NCI-H526 (cell line): ENCODE measurements at regions not wholly inside any gene's neighbourhood (a gene's known extent, or its start where the extent isn't known, plus 50 kb on each side); places are given as distances from the start of the nearest gene placed in this dataset.
"Not testable (repeated sequence)": the region's sequence is repeated elsewhere in the genome, so short reads cannot be mapped to it uniquely, and the experiment has no call there.

Experiments
- DNase-seq, 2 experiments: peaks; one replicate each; lab custom pipeline; 2025; lab: John Stamatoyannopoulos, UW

GRCh38 chr5:21051945-21052344, 1063.9 kb upstream of the CDH18 start:
- no peak for DNase-seq

GRCh38 chr5:21049901-21050300, 1061.9 kb upstream of the CDH18 start:
- DNase-seq, result no peak

GRCh38 chr5:21030981-21031380, 1043.0 kb upstream of the CDH18 start:
- no peak for DNase-seq

GRCh38 chr5:21024966-21025365, 1037.0 kb upstream of the CDH18 start:
- DNase-seq, result no peak

- DNase-seq, result no peak
These were observed 1025.2 kb upstream of the CDH18 start for GRCh38 chr5:21013237-21013636.

GRCh38 chr5:21007781-21008180, 1019.8 kb upstream of the CDH18 start:
- DNase-seq, result no peak

GRCh38 chr5:20988933-20989332, 1000.9 kb upstream of the CDH18 start:
- not testable (repeated sequence) for DNase-seq

- DNase-seq, result no peak
These were observed 997.8 kb upstream of the CDH18 start for GRCh38 chr5:20985754-20986153.

GRCh38 chr5:20974426-20974825, 986.4 kb upstream of the CDH18 start:
- peak; percentile 52 to 60 for DNase-seq

GRCh38 chr5:20972419-20972925, 984.5 kb upstream of the CDH18 start:
- DNase-seq, result peak; percentile 3 to 41

GRCh38 chr5:20959347-20959746, 971.3 kb upstream of the CDH18 start:
- no peak for DNase-seq

- no peak for DNase-seq
These were observed 970.6 kb upstream of the CDH18 start for GRCh38 chr5:20958641-20959040.

GRCh38 chr5:20956134-20956533, 968.1 kb upstream of the CDH18 start:
- DNase-seq, result no peak

- no peak for DNase-seq
These were observed 961.6 kb upstream of the CDH18 start for GRCh38 chr5:20949636-20950035.

- DNase-seq, result not testable (repeated sequence)
These were observed 955.4 kb upstream of the CDH18 start for GRCh38 chr5:20943183-20943971.

GRCh38 chr5:20942603-20943002, 954.6 kb upstream of the CDH18 start:
- DNase-seq, result not testable (repeated sequence)

GRCh38 chr5:20940786-20941185, 952.8 kb upstream of the CDH18 start:
- DNase-seq, result not testable (repeated sequence)

GRCh38 chr5:20890936-20891335, 902.9 kb upstream of the CDH18 start:
- DNase-seq, result not testable (repeated sequence)

GRCh38 chr5:20875726-20876125, 887.7 kb upstream of the CDH18 start:
- not testable (repeated sequence) for DNase-seq

GRCh38 chr5:20865892-20866291, 877.9 kb upstream of the CDH18 start:
- DNase-seq, result not testable (repeated sequence)

GRCh38 chr5:20833081-20833627, 845.2 kb upstream of the CDH18 start:
- peak in 1 of 2 experiments; percentile 8 for DNase-seq

- no peak for DNase-seq
These were observed 844.4 kb upstream of the CDH18 start for GRCh38 chr5:20832204-20833080.
